ENCODE measurements at regions not wholly inside any gene's neighbourhood (a gene's known extent, or its start where the extent isn't known, plus 50 kb on each side); places are given as distances from the start of the nearest gene placed in this dataset.

GRCh38 chr2:125512313-125512712 is 1143.6 kb upstream of the GYPC start:
- TF ChIP-seq CTCF (conservative IDR thresholded peaks at IDR 0.05; ENCODE audit: low read depth, low read length), result no peak
- no peak for TF ChIP-seq USF2 (IDR thresholded peaks at IDR 0.05; ENCODE audit: low read depth, low read length)
- TF ChIP-seq BHLHE40 (IDR thresholded peaks at IDR 0.05; ENCODE audit: low read depth, low read length), result no peak
- TF ChIP-seq CEBPB (IDR thresholded peaks at IDR 0.05; ENCODE audit: low read depth, low read length), result no peak
- no peak for TF ChIP-seq RAD21 (IDR thresholded peaks at IDR 0.05; ENCODE audit: low read length)
- no peak for TF ChIP-seq POLR2A (IDR thresholded peaks at IDR 0.05; ENCODE audit: low read depth, low read length)
- no peak for TF ChIP-seq SMC3 (IDR thresholded peaks at IDR 0.05; ENCODE audit: low read depth, low read length)
- TF ChIP-seq RCOR1 (IDR thresholded peaks at IDR 0.05; ENCODE audit: insufficient replicate concordance, low read length), result no peak
- no peak for TF ChIP-seq FOS (IDR thresholded peaks at IDR 0.05; ENCODE audit: low read depth, low read length)
- TF ChIP-seq MAFK (IDR thresholded peaks at IDR 0.05; ENCODE audit: low read depth, low read length), result no peak
- no peak for TF ChIP-seq CHD1 (IDR thresholded peaks at IDR 0.05; ENCODE audit: low read depth, low read length)
- TF ChIP-seq ELK1 (IDR thresholded peaks at IDR 0.05; ENCODE audit: borderline replicate concordance, low read depth, low read length), result no peak
- no peak for TF ChIP-seq MAZ (IDR thresholded peaks at IDR 0.05; ENCODE audit: borderline replicate concordance, low read depth, low read length)
- no peak for TF ChIP-seq NFE2L2 (IDR thresholded peaks at IDR 0.05; ENCODE audit: low read depth, low read length)

All from IMR-90 (cell line).